GM12878 (cell line): ENCODE measurements at regions not wholly inside any gene's neighbourhood (a gene's known extent, or its start where the extent isn't known, plus 50 kb on each side); places are given as distances from the start of the nearest gene placed in this dataset.

ENCODE experiments used
- ATAC-seq: fragments of 200-7000 bp; cut with Tn5 transposase; 3 replicates; pipeline ENCODE4 v1.9.1; 2020; ENCODE audit warnings: mild to moderate bottlenecking, moderate library complexity
- BruUV-seq: library from RNA; stranded (reverse); fragments of 400-500 nt; replicated peaks from 2 replicates; lab custom pipeline; 2021; lab: Mats Ljungman, UMichigan
- CTCF ChIA-PET: fragments of 300-600 bp; sonication (Branson Sonifier 250); formaldehyde crosslinking; extraction: SDS; loops from one replicate; lab custom pipeline; 2021; ENCODE audit warnings: inconsistent platforms; lab: Yijun Ruan, JAX
- POLR2A ChIA-PET: fragments of 350-600 bp; formaldehyde crosslinking; extraction: SDS; loops from one replicate; lab custom pipeline; 2021; ENCODE audit warnings: inconsistent platforms; lab: Charles Lee
- RAD21 ChIA-PET: fragments of 300-600 bp; sonication (Branson Sonifier 250); formaldehyde crosslinking; loops from one replicate; lab custom pipeline; 2023; ENCODE audit warnings: antibody characterized with exemption; ENCODE audit not compliant: unreplicated experiment; lab: Charles Lee
- SMC1A ChIA-PET: fragments of 300-600 bp; sonication (Branson Sonifier 250); formaldehyde crosslinking; loops from one replicate; lab custom pipeline; 2023; ENCODE audit not compliant: unreplicated experiment, uncharacterized antibody; lab: Charles Lee
- DNase-seq: peaks from one replicate; pipeline ENCODE4 v3.0.0-alpha.2; 2011; ENCODE audit warnings: low read depth, low spot score
- FAIRE-seq: peaks from 3 replicates; lab custom pipeline; 2011; peaks lifted over from hg19 to GRCh38; lab: Jason Lieb, UNC
- H2AFZ ChIP-seq: 2 replicates; pipeline ENCODE4 v1.6.0; 2011; ENCODE audit warnings: low read depth, low read length, control low read depth; ENCODE audit not compliant: control insufficient read depth
- H3K27ac ChIP-seq: 2 replicates; pipeline ENCODE4 v1.5.1; 2011; ENCODE audit warnings: control low read depth; ENCODE audit not compliant: control insufficient read depth, insufficient read depth
- H3K27me3 ChIP-seq, 2 experiments: replicated peaks in 1 of 2; 2 replicates each; pipeline versions ENCODE4 v1.6.0 to v1.6.1; 2011; ENCODE audit warnings: low read length in 1 of 2; ENCODE audit not compliant: control insufficient read depth in 2 of 2, insufficient read depth in 2 of 2
- H3K36me3 ChIP-seq, 2 experiments: 2 replicates each; pipeline ENCODE4 v1.5.1; 2011; ENCODE audit warnings: low read length in 1 of 2; ENCODE audit not compliant: control insufficient read depth in 2 of 2, insufficient read depth in 2 of 2
- H3K4me1 ChIP-seq: 2 replicates; pipeline ENCODE4 v1.6.1; 2011; ENCODE audit warnings: mild to moderate bottlenecking, low read length, moderate library complexity, mixed read lengths; ENCODE audit not compliant: control insufficient read depth, insufficient read depth
- H3K4me2 ChIP-seq: 2 replicates; pipeline ENCODE4 v1.6.0; 2011; ENCODE audit warnings: control low read depth; ENCODE audit not compliant: control insufficient read depth, insufficient read depth
- H3K4me3 ChIP-seq: fragments of 200-600 bp; sonication (generic); 2 replicates; pipeline ENCODE4 v1.5.1; 2016
- H3K79me2 ChIP-seq: 2 replicates; pipeline ENCODE4 v1.6.0; 2011; ENCODE audit warnings: low read length; ENCODE audit not compliant: control insufficient read depth, insufficient read depth
- H3K9ac ChIP-seq: 2 replicates; pipeline ENCODE4 v1.8.0; 2011; ENCODE audit warnings: low read length, control low read depth, mixed read lengths; ENCODE audit not compliant: control insufficient read depth, insufficient read depth
- H3K9me3 ChIP-seq: replicated peaks from 3 replicates; pipeline ENCODE4 v1.5.1; 2011; ENCODE audit warnings: mild to moderate bottlenecking, low read length; ENCODE audit not compliant: control insufficient read depth, insufficient read depth
- H4K20me1 ChIP-seq: 2 replicates; pipeline ENCODE4 v1.6.0; 2011; ENCODE audit not compliant: control insufficient read depth, insufficient read depth
- BHLHE40 ChIP-seq, 2 experiments: fragments of 450-650 bp in 1 of 2; IDR thresholded peaks; 2 replicates each; pipeline ENCODE4 v1.6.1; 2011 to 2017; ENCODE audit warnings: low read depth in 2 of 2, borderline replicate concordance in 1 of 2, improper control_type of control experiment in 1 of 2, low read length in 1 of 2, mild to moderate bottlenecking in 1 of 2
- CBFB ChIP-seq: IDR thresholded peaks from 2 replicates; pipeline ENCODE4 v1.6.1; 2016; ENCODE audit warnings: antibody characterized with exemption, low read depth
- CHD2 ChIP-seq: IDR thresholded peaks from 2 replicates; pipeline ENCODE4 v1.6.1; 2011; ENCODE audit warnings: low read depth, low read length, improper control_type of control experiment, borderline replicate concordance
- EP300 ChIP-seq, 2 experiments: fragments of 150-350 bp in 1 of 2; IDR thresholded peaks; 2 replicates each; pipeline ENCODE4 v1.6.1; 2011 to 2012; ENCODE audit warnings: low read depth in 2 of 2, low read length in 2 of 2, borderline replicate concordance in 1 of 2, improper control_type of control experiment in 1 of 2, inconsistent platforms in 1 of 2; ENCODE audit not compliant: control insufficient read depth in 1 of 2
- EZH2 ChIP-seq: IDR thresholded peaks from 2 replicates; pipeline ENCODE4 v1.6.1; 2012; ENCODE audit warnings: low read depth, mild to moderate bottlenecking, control low read depth, inconsistent platforms, low read length, borderline replicate concordance; ENCODE audit not compliant: control insufficient read depth
- MTA3 ChIP-seq: IDR thresholded peaks from 2 replicates; pipeline ENCODE4 v1.6.1; 2012; ENCODE audit warnings: low read length, inconsistent platforms, borderline replicate concordance
- NR2F1 ChIP-seq: fragments of 450-650 bp; conservative IDR thresholded peaks from 2 replicates; pipeline ENCODE4 v1.6.1; 2017; ENCODE audit warnings: mild to moderate bottlenecking
- PBX3 ChIP-seq: IDR thresholded peaks from 2 replicates; pipeline ENCODE4 v1.6.1; 2011; ENCODE audit warnings: mild to moderate bottlenecking, low read depth, low read length, moderate library complexity; ENCODE audit not compliant: insufficient replicate concordance
- POU2F2 ChIP-seq: IDR thresholded peaks from 3 replicates; pipeline ENCODE4 v1.6.1; 2011; ENCODE audit warnings: low read depth, mild to moderate bottlenecking, low read length, borderline replicate concordance
- RBBP5 ChIP-seq: fragments of 200-600 bp; sonication (generic); conservative IDR thresholded peaks from 2 replicates; pipeline ENCODE4 v1.6.1; 2016
- SMAD1 ChIP-seq: fragments of 450-650 bp; IDR thresholded peaks from 2 replicates; pipeline ENCODE4 v1.6.1; 2018; ENCODE audit warnings: mild to moderate bottlenecking, low read depth; ENCODE audit not compliant: partially characterized antibody
- SMARCA5 ChIP-seq: fragments of 450-650 bp; IDR thresholded peaks from 2 replicates; pipeline ENCODE4 v1.6.1; 2017; ENCODE audit warnings: mild to moderate bottlenecking
- SRF ChIP-seq, 2 experiments: IDR thresholded peaks; 2 replicates each; pipeline ENCODE4 v1.6.1; 2011; ENCODE audit warnings: low read depth in 2 of 2, low read length in 2 of 2, mild to moderate bottlenecking in 1 of 2, moderate library complexity in 1 of 2
- SUZ12 ChIP-seq: fragments of 200-600 bp; sonication (generic); IDR thresholded peaks from one replicate; pipeline ENCODE4 v1.6.1; 2018; ENCODE audit warnings: antibody characterized with exemption, mild to moderate bottlenecking; ENCODE audit not compliant: unreplicated experiment
- TARDBP ChIP-seq: IDR thresholded peaks from 2 replicates; pipeline ENCODE4 v1.6.1; 2016; ENCODE audit warnings: borderline replicate concordance
- USF1 ChIP-seq: IDR thresholded peaks from 2 replicates; pipeline ENCODE4 v1.6.1; 2011; ENCODE audit warnings: borderline replicate concordance, low read depth, mild to moderate bottlenecking, moderate library complexity, mixed read lengths, low read length; ENCODE audit not compliant: insufficient read depth; ENCODE audit errors: extremely low read length
- WGBS: methylation state at CpG from one replicate; pipeline ENCODE4 v1.1.6; 2016; ENCODE audit warnings: low lambda C conversion rate; ENCODE audit not compliant: insufficient replicate concordance, insufficient coverage; ENCODE audit errors: missing lambda C conversion rate; 5-methylcytosine and 5-hydroxymethylcytosine counted together
- in situ Hi-C: fragments of 300-500 bp; cut with MboI; formaldehyde crosslinking; loops from 9 replicates; pipeline ENCODE4 v1.14.3; 2018; ENCODE audit warnings: mixed read lengths
- intact Hi-C: fragments of 100-400 bp; cut with micrococcal nuclease; formaldehyde crosslinking; loops from one replicate; pipeline ENCODE4 v1.14.2; 2022; ENCODE audit not compliant: unreplicated experiment

- TF ChIP-seq EP300 (IDR thresholded peaks at IDR 0.05; ENCODE audit: borderline replicate concordance in 1 of 2, control insufficient read depth in 1 of 2, low read depth in 2 of 2, low read length in 2 of 2), result no peak
- no peak for TF ChIP-seq SMARCA5
- TF ChIP-seq POU2F2, result no peak
- no peak for TF ChIP-seq SUZ12
- no peak for TF ChIP-seq USF1
- TF ChIP-seq BHLHE40 (IDR thresholded peaks at IDR 0.05; ENCODE audit: borderline replicate concordance in 1 of 2, low read depth in 2 of 2, low read length in 1 of 2), result no peak
- TF ChIP-seq NR2F1, result no peak
- no peak for TF ChIP-seq TARDBP
- no peak for TF ChIP-seq CHD2
- no peak for TF ChIP-seq EZH2
- no peak for TF ChIP-seq RBBP5
- no peak for TF ChIP-seq SMAD1
- no peak for TF ChIP-seq PBX3
- no peak for TF ChIP-seq MTA3
- no peak for TF ChIP-seq CBFB
- TF ChIP-seq SRF (IDR thresholded peaks at IDR 0.05; ENCODE audit: low read depth in 2 of 2, low read length in 2 of 2), result no peak
- DNase-seq (no peak), FAIRE-seq (no peak), ATAC-seq (no peak)
- no peaks in the 10 kb centered on the region for H3K4me1 ChIP-seq
- no peaks in the 10 kb centered on the region for H3K27me3 ChIP-seq
- H3K9me3 ChIP-seq, result no peaks in the 10 kb centered on the region; the same call in 2 of the 3 replicates
- no peaks in the 10 kb centered on the region for H3K79me2 ChIP-seq
- 27% methylated on average over 17 of the region's 17 CpGs for WGBS
- SMC1A ChIA-PET, result no interaction called here
- no peaks in the 10 kb centered on the region for H4K20me1 ChIP-seq
- intact Hi-C loops (no loop called here), in situ Hi-C loops (no loop called here)
- H3K9ac ChIP-seq, result no peak overlapping the region
- H3K27ac ChIP-seq, result no peak overlapping the region
- POLR2A ChIA-PET, result no interaction called here
- no peak overlapping the region for H3K4me2 ChIP-seq
- BruUV-seq, result no TSS peak
- RAD21 ChIA-PET, result no interaction called here
- CTCF ChIA-PET, result no interaction called here
- no peak overlapping the region for H2AFZ ChIP-seq
- H3K4me3 ChIP-seq, result no peak overlapping the region
- H3K36me3 ChIP-seq, result no peaks in the 10 kb centered on the region
These were observed 241.9 kb downstream of the GLRX3 start for GRCh38 chr10:130377986-130378540.
